ENCODE measurements at regions not wholly inside any gene's neighbourhood (a gene's known extent, or its start where the extent isn't known, plus 50 kb on each side); places are given as distances from the start of the nearest gene placed in this dataset.
"Not testable (repeated sequence)": the region's sequence is repeated elsewhere in the genome, so short reads cannot be mapped to it uniquely, and the experiment has no call there.

- Histone ChIP-seq H3K4me1 (no peaks in the 10 kb centered on the region; the same call in 1 of the 2 replicates), H3K36me3 (no peaks in the 10 kb centered on the region), H3K9me3 (no peaks in the 10 kb centered on the region), H3K4me3 (ENCODE audit: low read depth, low read length) (no peak overlapping the region), H3K27me3 (no peaks in the 10 kb centered on the region)
- TF ChIP-seq, protein P1, sequence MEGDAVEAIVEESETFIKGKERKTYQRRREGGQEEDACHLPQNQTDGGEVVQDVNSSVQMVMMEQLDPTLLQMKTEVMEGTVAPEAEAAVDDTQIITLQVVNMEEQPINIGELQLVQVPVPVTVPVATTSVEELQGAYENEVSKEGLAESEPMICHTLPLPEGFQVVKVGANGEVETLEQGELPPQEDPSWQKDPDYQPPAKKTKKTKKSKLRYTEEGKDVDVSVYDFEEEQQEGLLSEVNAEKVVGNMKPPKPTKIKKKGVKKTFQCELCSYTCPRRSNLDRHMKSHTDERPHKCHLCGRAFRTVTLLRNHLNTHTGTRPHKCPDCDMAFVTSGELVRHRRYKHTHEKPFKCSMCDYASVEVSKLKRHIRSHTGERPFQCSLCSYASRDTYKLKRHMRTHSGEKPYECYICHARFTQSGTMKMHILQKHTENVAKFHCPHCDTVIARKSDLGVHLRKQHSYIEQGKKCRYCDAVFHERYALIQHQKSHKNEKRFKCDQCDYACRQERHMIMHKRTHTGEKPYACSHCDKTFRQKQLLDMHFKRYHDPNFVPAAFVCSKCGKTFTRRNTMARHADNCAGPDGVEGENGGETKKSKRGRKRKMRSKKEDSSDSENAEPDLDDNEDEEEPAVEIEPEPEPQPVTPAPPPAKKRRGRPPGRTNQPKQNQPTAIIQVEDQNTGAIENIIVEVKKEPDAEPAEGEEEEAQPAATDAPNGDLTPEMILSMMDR (IDR thresholded peaks at IDR 0.05; ENCODE audit: low read depth, low read length), result no peak
- DNase-seq, result no peak
Measured at GRCh38 chr6:115847671-115848070, 213.0 kb downstream of the FRK start.

GRCh38 chr6:115843945-115844344 is 216.7 kb downstream of the FRK start:
- H3K27me3 ChIP-seq, result no peaks in the 10 kb centered on the region
- no peak for DNase-seq
- H3K4me1 ChIP-seq, result no peaks in the 10 kb centered on the region; the same call in 1 of the 2 replicates
- H3K9me3 ChIP-seq, result no peaks in the 10 kb centered on the region
- H3K4me3 ChIP-seq (ENCODE audit: low read depth, low read length), result no peak overlapping the region
- TF ChIP-seq, protein P1 (IDR thresholded peaks at IDR 0.05; ENCODE audit: low read depth, low read length), result no peak
- no peaks in the 10 kb centered on the region for H3K36me3 ChIP-seq

DNA sequence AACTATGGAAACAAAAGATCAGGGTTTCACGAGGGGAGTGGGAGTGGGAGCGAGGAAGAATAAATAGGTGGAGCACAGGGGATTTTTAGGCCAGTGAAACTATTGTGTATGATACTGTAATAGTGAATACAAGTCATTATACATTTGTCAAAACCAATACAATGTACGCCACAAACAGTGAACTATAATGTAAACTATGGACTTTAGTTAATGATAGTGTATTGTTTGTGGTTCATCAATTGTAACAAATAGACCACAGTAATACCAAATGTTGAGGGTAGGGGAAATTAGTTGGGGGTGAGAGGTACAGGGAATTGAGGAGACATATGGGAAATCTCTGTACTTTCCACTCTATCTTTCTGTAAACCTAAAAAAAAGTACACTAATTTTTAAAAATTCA is 218.4 kb downstream of the FRK start:
- no peaks in the 10 kb centered on the region for H3K9me3 ChIP-seq
- no peak for DNase-seq
- no peak overlapping the region for H3K4me3 ChIP-seq (ENCODE audit: low read depth, low read length)
- TF ChIP-seq, protein P1 (IDR thresholded peaks at IDR 0.05; ENCODE audit: low read depth, low read length), result no peak
- no peaks in the 10 kb centered on the region for H3K36me3 ChIP-seq
- H3K4me1 ChIP-seq, result no peaks in the 10 kb centered on the region
- no peaks in the 10 kb centered on the region for H3K27me3 ChIP-seq

DNA sequence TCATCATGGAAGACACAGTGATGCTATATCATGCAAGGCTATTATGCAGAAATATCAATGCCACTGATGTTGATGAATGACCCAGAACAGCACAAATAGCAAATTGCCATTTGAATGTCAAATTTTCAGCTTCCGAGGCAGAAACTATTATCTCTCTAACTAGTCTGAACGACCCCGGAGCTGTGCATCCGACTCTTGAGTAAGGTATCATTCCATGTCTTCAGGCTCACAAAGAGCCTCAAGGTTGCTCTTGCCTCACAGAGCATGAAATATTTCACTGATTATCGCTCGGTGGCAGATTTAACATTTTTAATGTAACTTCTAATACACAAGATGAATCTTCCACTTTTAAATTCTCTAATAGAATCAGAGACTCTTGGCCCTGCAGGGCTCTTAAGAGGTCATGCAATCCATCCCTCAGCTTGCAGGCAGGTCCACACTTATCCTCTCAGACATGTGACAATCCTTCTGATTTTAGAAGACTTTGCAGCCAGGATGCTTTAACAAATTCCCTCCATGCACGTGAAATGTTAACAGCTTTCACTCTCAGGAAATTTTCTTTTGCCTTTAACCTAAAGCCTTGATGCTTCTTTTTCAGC is 221.0 kb downstream of the FRK start:
- Histone ChIP-seq H3K36me3 (no peaks in the 10 kb centered on the region), H3K27me3 (no peaks in the 10 kb centered on the region), H3K4me3 (ENCODE audit: low read depth, low read length) (no peak overlapping the region), H3K4me1 (no peaks in the 10 kb centered on the region), H3K9me3 (no peaks in the 10 kb centered on the region)
- DNase-seq, result no peak
- TF ChIP-seq, protein P1 (IDR thresholded peaks at IDR 0.05; ENCODE audit: low read depth, low read length), result no peak

GRCh38 chr6:115838763-115839401 is 221.8 kb downstream of the FRK start:
- H3K4me1 ChIP-seq, result no peaks in the 10 kb centered on the region
- no peaks in the 10 kb centered on the region for H3K9me3 ChIP-seq
- DNase-seq, result peak; percentile 51
- TF ChIP-seq, protein P1 (IDR thresholded peaks at IDR 0.05; ENCODE audit: low read depth, low read length), result peak; percentile 72
- no peaks in the 10 kb centered on the region for H3K36me3 ChIP-seq
- no peak overlapping the region for H3K4me3 ChIP-seq (ENCODE audit: low read depth, low read length)
- no peaks in the 10 kb centered on the region for H3K27me3 ChIP-seq

- Histone ChIP-seq H3K4me3 (ENCODE audit: low read depth, low read length) (no peak overlapping the region), H3K36me3 (no peaks in the 10 kb centered on the region), H3K9me3 (no peaks in the 10 kb centered on the region), H3K27me3 (no peaks in the 10 kb centered on the region), H3K4me1 (no peaks in the 10 kb centered on the region)
- TF ChIP-seq, protein P1 (IDR thresholded peaks at IDR 0.05; ENCODE audit: low read depth, low read length), result no peak
- DNase-seq, result no peak
Measured at GRCh38 chr6:115838216-115838615, 222.5 kb downstream of the FRK start.

DNA sequence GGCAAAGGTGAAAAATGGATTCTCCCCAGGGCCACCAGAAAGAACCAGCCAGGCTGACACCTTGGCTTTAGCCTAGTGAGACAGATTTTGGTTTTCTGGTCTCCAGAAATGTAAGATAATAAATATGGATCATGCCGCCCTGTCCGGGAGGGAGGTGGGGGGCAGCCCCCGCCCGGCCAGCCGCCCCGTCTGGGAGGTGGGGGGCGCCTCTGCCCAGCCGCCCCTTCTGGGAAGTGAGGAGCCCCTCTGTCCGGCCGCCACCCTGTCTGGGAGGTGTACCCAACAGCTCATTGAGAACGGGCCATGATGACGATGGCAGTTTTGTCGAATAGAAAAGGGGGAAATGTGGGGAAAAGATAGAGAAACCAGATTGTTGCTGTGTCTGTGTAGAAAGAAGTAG is 224.3 kb downstream of the FRK start:
- not testable (repeated sequence) for H3K4me3 ChIP-seq (ENCODE audit: low read depth, low read length); H3K9me3 ChIP-seq; H3K4me1 ChIP-seq; H3K27me3 ChIP-seq; H3K36me3 ChIP-seq; DNase-seq
